ENCODE measurements at regions not wholly inside any gene's neighbourhood (a gene's known extent, or its start where the extent isn't known, plus 50 kb on each side); places are given as distances from the start of the nearest gene placed in this dataset.

- no peak for DNase-seq
Measured at GRCh38 chr14:53896726-53897125, 59.9 kb downstream of the BMP4 start.

- DNase-seq, result no peak
Measured at GRCh38 chr14:53894456-53894855, 62.2 kb downstream of the BMP4 start.

GRCh38 chr14:53893374-53893773, 63.3 kb downstream of the BMP4 start:
- no peak for DNase-seq

- DNase-seq, result no peak
Measured at GRCh38 chr14:53890611-53891101, 66.0 kb downstream of the BMP4 start.

GRCh38 chr14:53888535-53889386, 67.9 kb downstream of the BMP4 start:
- DNase-seq, result no peak

- DNase-seq, result no peak
Measured at GRCh38 chr14:53885136-53885640, 71.4 kb downstream of the BMP4 start.

- no peak for DNase-seq
Measured at GRCh38 chr14:53884601-53885000, 72.0 kb downstream of the BMP4 start.

- DNase-seq, result no peak
Measured at GRCh38 chr14:53883739-53884138, 72.9 kb downstream of the BMP4 start.

GRCh38 chr14:53882684-53883083, 73.9 kb downstream of the BMP4 start:
- no peak for DNase-seq

- DNase-seq, result no peak
Measured at GRCh38 chr14:53881921-53882320, 74.7 kb downstream of the BMP4 start.

- DNase-seq, result no peak
Measured at GRCh38 chr14:53881161-53881871, 75.3 kb downstream of the BMP4 start.

- no peak for DNase-seq
Measured at GRCh38 chr14:53880761-53881160, 75.9 kb downstream of the BMP4 start.

- no peak for DNase-seq
Measured at GRCh38 chr14:53879747-53880146, 76.9 kb downstream of the BMP4 start.

- DNase-seq, result no peak
Measured at GRCh38 chr14:53879022-53879686, 77.5 kb downstream of the BMP4 start.

- DNase-seq, result no peak
Measured at GRCh38 chr14:53875324-53875897, 81.2 kb downstream of the BMP4 start.

GRCh38 chr14:53874704-53875103, 81.9 kb downstream of the BMP4 start:
- no peak for DNase-seq

- DNase-seq, result no peak
Measured at GRCh38 chr14:53872681-53873089, 83.9 kb downstream of the BMP4 start.

GRCh38 chr14:53871951-53872350, 84.7 kb downstream of the BMP4 start:
- no peak for DNase-seq

GRCh38 chr14:53871011-53871410, 85.6 kb downstream of the BMP4 start:
- no peak for DNase-seq

GRCh38 chr14:53865711-53866110, 90.9 kb downstream of the BMP4 start:
- no peak for DNase-seq

GRCh38 chr14:53861781-53862180, 94.8 kb downstream of the BMP4 start:
- DNase-seq, result no peak

GRCh38 chr14:53858345-53858684, 98.3 kb downstream of the BMP4 start:
- no peak for DNase-seq
